ENCODE measurements at regions not wholly inside any gene's neighbourhood (a gene's known extent, or its start where the extent isn't known, plus 50 kb on each side); places are given as distances from the start of the nearest gene placed in this dataset.

DNA sequence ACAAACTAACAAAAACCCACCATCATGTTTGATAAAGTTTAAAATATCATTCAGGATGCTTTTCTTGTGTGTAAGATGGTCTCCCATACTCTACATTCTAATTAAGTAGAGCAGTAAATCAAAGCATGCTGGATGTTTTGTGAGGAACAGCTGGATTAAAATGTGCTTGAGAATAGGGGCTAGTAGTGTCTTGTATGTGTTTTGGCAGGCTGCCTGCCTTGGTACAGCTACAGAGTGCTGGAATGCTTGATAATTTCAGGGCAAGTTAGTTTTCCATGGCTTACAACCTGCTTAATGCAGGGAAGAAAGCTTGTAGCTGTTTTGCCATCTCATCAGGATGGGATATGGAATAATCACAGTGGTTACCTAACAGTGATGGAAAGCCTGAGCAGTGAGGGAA, 636.6 kb upstream of the MMS22L start:
- Histone ChIP-seq H3K9me3 (ENCODE audit: control insufficient read depth in 1 of 2, insufficient read depth in 1 of 2, low read depth in 1 of 2, low read length in 2 of 2) (no peaks in the 10 kb centered on the region), H3K4me3 (replicated peaks in 1 of 2; ENCODE audit: low read depth in 1 of 2, low read length in 2 of 2) (no peak overlapping the region), H3K27ac (ENCODE audit: low read depth, low read length) (no peak overlapping the region), H3K4me2 (ENCODE audit: low read length) (no peak overlapping the region), H2AFZ (ENCODE audit: low read depth, low read length, poor library complexity, severe bottlenecking) (no peak overlapping the region), H4K20me1 (ENCODE audit: insufficient read depth) (no peaks in the 10 kb centered on the region), H3K79me2 (ENCODE audit: insufficient read depth, low read length) (no peaks in the 10 kb centered on the region), H3K4me1 (ENCODE audit: control insufficient read depth in 1 of 2, insufficient read depth in 2 of 2, low read length in 2 of 2) (no peaks in the 10 kb centered on the region), H3K27me3 (ENCODE audit: insufficient read depth, low read length) (peaks cover 21% of the 10 kb centered on the region; the same call in 1 of the 2 replicates), H3K9me2 (ENCODE audit: insufficient read depth) (no peaks in the 10 kb centered on the region), H3K9ac (ENCODE audit: low read length) (no peak overlapping the region), H3K36me3 (ENCODE audit: control insufficient read depth in 1 of 2, insufficient read depth in 2 of 2, low read length in 2 of 2) (no peaks in the 10 kb centered on the region)
- intact Hi-C loops (cut with micrococcal nuclease), result loop anchor here (10.0 kb wide), 1 partner anchor 735 kb away; no protein-coding TSS in a partner anchor
- DNase-seq (ENCODE audit: low read depth, low spot score), result no peak
- no peak for ATAC-seq
- ChIA-PET CTCF (no interaction called here), RAD21 (ENCODE audit: low non-redundant PET in 1 of 2, low total read pairs in 2 of 2, uncharacterized antibody in 2 of 2, unreplicated experiment in 2 of 2) (no interaction called here), POLR2A (no interaction called here)
- BruUV-seq (replicated peaks), result no TSS peak
- TF ChIP-seq TCF7L2 (IDR thresholded peaks at IDR 0.05; ENCODE audit: borderline replicate concordance, extremely low read depth, insufficient read depth, insufficient read length) (no peak), FOSL1 (IDR thresholded peaks at IDR 0.05; ENCODE audit: low read depth) (no peak), EGR1 (IDR thresholded peaks at IDR 0.05; ENCODE audit: low read depth) (no peak)

DNA sequence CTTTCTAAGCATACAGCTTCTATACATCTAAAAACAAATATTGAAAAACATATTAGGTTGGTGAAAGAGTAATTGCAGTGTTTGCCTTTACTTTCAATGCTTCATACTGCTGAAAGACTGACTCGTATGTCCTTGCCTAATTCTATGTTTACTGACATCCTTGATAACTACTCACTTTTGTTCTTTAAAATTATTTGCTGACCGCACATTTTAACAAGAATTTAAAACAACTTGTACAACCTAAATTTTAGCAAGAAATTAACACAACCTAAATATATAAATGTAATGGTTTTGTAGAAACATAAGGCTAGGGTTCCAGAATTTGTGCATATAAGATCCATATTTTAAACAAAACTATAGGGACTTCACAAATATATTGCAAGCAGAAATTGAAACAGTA, 640.2 kb upstream of the MMS22L start:
- H3K27me3 ChIP-seq (ENCODE audit: insufficient read depth, low read length), result peaks cover 19% of the 10 kb centered on the region; the same call in 1 of the 2 replicates
- no peak overlapping the region for H3K9ac ChIP-seq (ENCODE audit: low read length)
- TF ChIP-seq CBX3 (IDR thresholded peaks at IDR 0.05; ENCODE audit: low read depth) (no peak), EZH2 (IDR thresholded peaks at IDR 0.05) (no peak), SRF (IDR thresholded peaks at IDR 0.05; ENCODE audit: low read depth) (no peak), ELF1 (IDR thresholded peaks at IDR 0.05; ENCODE audit: borderline replicate concordance, low read depth) (no peak), POLR2AphosphoS5 (IDR thresholded peaks at IDR 0.05; ENCODE audit: low read depth, low read length) (no peak), TCF7L2 (IDR thresholded peaks at IDR 0.05; ENCODE audit: borderline replicate concordance, extremely low read depth, insufficient read depth, insufficient read length) (no peak), JUND (IDR thresholded peaks at IDR 0.05) (no peak), SIN3A (IDR thresholded peaks at IDR 0.05; ENCODE audit: low read depth) (no peak)
- TF ChIP-seq, protein P1, sequence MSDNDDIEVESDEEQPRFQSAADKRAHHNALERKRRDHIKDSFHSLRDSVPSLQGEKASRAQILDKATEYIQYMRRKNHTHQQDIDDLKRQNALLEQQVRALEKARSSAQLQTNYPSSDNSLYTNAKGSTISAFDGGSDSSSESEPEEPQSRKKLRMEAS (IDR thresholded peaks at IDR 0.05), result no peak
- TF ChIP-seq, protein P2, sequence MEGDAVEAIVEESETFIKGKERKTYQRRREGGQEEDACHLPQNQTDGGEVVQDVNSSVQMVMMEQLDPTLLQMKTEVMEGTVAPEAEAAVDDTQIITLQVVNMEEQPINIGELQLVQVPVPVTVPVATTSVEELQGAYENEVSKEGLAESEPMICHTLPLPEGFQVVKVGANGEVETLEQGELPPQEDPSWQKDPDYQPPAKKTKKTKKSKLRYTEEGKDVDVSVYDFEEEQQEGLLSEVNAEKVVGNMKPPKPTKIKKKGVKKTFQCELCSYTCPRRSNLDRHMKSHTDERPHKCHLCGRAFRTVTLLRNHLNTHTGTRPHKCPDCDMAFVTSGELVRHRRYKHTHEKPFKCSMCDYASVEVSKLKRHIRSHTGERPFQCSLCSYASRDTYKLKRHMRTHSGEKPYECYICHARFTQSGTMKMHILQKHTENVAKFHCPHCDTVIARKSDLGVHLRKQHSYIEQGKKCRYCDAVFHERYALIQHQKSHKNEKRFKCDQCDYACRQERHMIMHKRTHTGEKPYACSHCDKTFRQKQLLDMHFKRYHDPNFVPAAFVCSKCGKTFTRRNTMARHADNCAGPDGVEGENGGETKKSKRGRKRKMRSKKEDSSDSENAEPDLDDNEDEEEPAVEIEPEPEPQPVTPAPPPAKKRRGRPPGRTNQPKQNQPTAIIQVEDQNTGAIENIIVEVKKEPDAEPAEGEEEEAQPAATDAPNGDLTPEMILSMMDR (IDR thresholded peaks at IDR 0.05 in 2 of 3, conservative IDR thresholded peaks at IDR 0.05 in 1 of 3; ENCODE audit: borderline replicate concordance in 1 of 3, insufficient read depth in 1 of 3, low read depth in 2 of 3, low read length in 2 of 3), result no peak
- TF ChIP-seq, protein P3, sequence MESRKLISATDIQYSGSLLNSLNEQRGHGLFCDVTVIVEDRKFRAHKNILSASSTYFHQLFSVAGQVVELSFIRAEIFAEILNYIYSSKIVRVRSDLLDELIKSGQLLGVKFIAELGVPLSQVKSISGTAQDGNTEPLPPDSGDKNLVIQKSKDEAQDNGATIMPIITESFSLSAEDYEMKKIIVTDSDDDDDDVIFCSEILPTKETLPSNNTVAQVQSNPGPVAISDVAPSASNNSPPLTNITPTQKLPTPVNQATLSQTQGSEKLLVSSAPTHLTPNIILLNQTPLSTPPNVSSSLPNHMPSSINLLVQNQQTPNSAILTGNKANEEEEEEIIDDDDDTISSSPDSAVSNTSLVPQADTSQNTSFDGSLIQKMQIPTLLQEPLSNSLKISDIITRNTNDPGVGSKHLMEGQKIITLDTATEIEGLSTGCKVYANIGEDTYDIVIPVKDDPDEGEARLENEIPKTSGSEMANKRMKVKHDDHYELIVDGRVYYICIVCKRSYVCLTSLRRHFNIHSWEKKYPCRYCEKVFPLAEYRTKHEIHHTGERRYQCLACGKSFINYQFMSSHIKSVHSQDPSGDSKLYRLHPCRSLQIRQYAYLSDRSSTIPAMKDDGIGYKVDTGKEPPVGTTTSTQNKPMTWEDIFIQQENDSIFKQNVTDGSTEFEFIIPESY (IDR thresholded peaks at IDR 0.05; ENCODE audit: extremely low read depth, insufficient replicate concordance, low read length), result no peak
- intact Hi-C loops (cut with micrococcal nuclease), result loop anchor here (10.0 kb wide), 1 partner anchor 738 kb away; no protein-coding TSS in a partner anchor
- no peaks in the 10 kb centered on the region for H3K4me1 ChIP-seq (ENCODE audit: control insufficient read depth in 1 of 2, insufficient read depth in 2 of 2, low read length in 2 of 2)
- no peak overlapping the region for H3K27ac ChIP-seq (ENCODE audit: low read depth, low read length)
- H3K36me3 ChIP-seq (ENCODE audit: control insufficient read depth in 1 of 2, insufficient read depth in 2 of 2, low read length in 2 of 2), result no peaks in the 10 kb centered on the region
- no peaks in the 10 kb centered on the region for H3K9me2 ChIP-seq (ENCODE audit: insufficient read depth)
- H4K20me1 ChIP-seq (ENCODE audit: insufficient read depth), result no peaks in the 10 kb centered on the region
- DNase-seq (ENCODE audit: low read depth, low spot score) (no peak), ATAC-seq (no peak)
- H3K9me3 ChIP-seq (ENCODE audit: control insufficient read depth in 1 of 2, insufficient read depth in 1 of 2, low read depth in 1 of 2, low read length in 2 of 2), result no peaks in the 10 kb centered on the region
- RAD21 ChIA-PET (ENCODE audit: low non-redundant PET in 1 of 2, low total read pairs in 2 of 2, uncharacterized antibody in 2 of 2, unreplicated experiment in 2 of 2), result no interaction called here
- BruUV-seq (replicated peaks), result no TSS peak
- no peak overlapping the region for H2AFZ ChIP-seq (ENCODE audit: low read depth, low read length, poor library complexity, severe bottlenecking)
- H3K4me2 ChIP-seq (ENCODE audit: low read length), result no peak overlapping the region
- H3K79me2 ChIP-seq (ENCODE audit: insufficient read depth, low read length), result no peaks in the 10 kb centered on the region
- POLR2A ChIA-PET, result no interaction called here
- CTCF ChIA-PET, result no interaction called here
- no peak overlapping the region for H3K4me3 ChIP-seq (replicated peaks in 1 of 2; ENCODE audit: low read depth in 1 of 2, low read length in 2 of 2)

Measured in HCT116 (cell line).